PC-9 (cell line): ENCODE measurements at regions not wholly inside any gene's neighbourhood (a gene's known extent, or its start where the extent isn't known, plus 50 kb on each side); places are given as distances from the start of the nearest gene placed in this dataset.

ENCODE experiments used
- BruUV-seq: library from RNA; stranded (reverse); fragments of 400-500 nt; replicated peaks from 2 replicates; lab custom pipeline; 2021; lab: Mats Ljungman, UMichigan
- CTCF ChIA-PET: fragments of 300-600 bp; sonication (Branson Sonifier 250); formaldehyde crosslinking; loops from one replicate; lab custom pipeline; 2022; ENCODE audit warnings: antibody characterized with exemption; lab: Charles Lee
- POLR2A ChIA-PET: fragments of 300-600 bp; sonication (Branson Sonifier 250); formaldehyde crosslinking; loops from one replicate; lab custom pipeline; 2022; ENCODE audit warnings: antibody characterized with exemption; ENCODE audit not compliant: unreplicated experiment; lab: Charles Lee
- DNase-seq, 2 experiments: peaks; one replicate each; pipeline versions ENCODE4 v3.0.0 to v3.0.0-alpha.2; 2015 to 2022; ENCODE audit warnings: mixed read lengths in 1 of 2
- H2AFZ ChIP-seq: fragments of 200-600 bp; sonication (generic); 2 replicates; pipeline ENCODE4 v1.8.1; 2017; ENCODE audit warnings: antibody characterized with exemption
- H3F3A ChIP-seq: fragments of 200-600 bp; sonication (generic); 2 replicates; pipeline ENCODE4 v1.8.1; 2017; ENCODE audit warnings: antibody characterized with exemption, mild to moderate bottlenecking, low read depth; ENCODE audit not compliant: insufficient read depth
- H3K27ac ChIP-seq: fragments of 200-600 bp; sonication (generic); 2 replicates; pipeline ENCODE4 v1.6.1; 2016; ENCODE audit warnings: mixed run types
- H3K27me3 ChIP-seq: fragments of 200-600 bp; sonication (generic); 2 replicates; pipeline ENCODE4 v1.6.1; 2016; ENCODE audit warnings: low read depth, mixed run types; ENCODE audit not compliant: insufficient read depth
- H3K36me3 ChIP-seq: fragments of 200-600 bp; sonication (generic); 2 replicates; pipeline ENCODE4 v1.6.1; 2016; ENCODE audit warnings: low read depth, mixed run types
- H3K4me1 ChIP-seq: fragments of 200-600 bp; sonication (generic); replicated peaks from 2 replicates; pipeline ENCODE4 v1.6.1; 2016; ENCODE audit warnings: mixed run types; ENCODE audit not compliant: insufficient read depth
- H3K4me2 ChIP-seq: fragments of 200-600 bp; sonication (generic); 2 replicates; pipeline ENCODE4 v1.6.1; 2017; ENCODE audit warnings: mixed run types
- H3K4me3 ChIP-seq: fragments of 200-600 bp; sonication (generic); 2 replicates; pipeline ENCODE4 v1.6.1; 2016; ENCODE audit warnings: mixed run types
- H3K79me2 ChIP-seq: fragments of 200-600 bp; sonication (generic); 2 replicates; pipeline ENCODE4 v1.6.1; 2017; ENCODE audit warnings: low read depth, mixed run types
- H3K9me2 ChIP-seq: fragments of 200-600 bp; sonication (generic); 2 replicates; pipeline ENCODE4 v1.8.1; 2017; ENCODE audit warnings: mild to moderate bottlenecking; ENCODE audit not compliant: insufficient read depth
- H3K9me3 ChIP-seq: fragments of 200-600 bp; sonication (generic); 2 replicates; pipeline ENCODE4 v1.8.1; 2016; ENCODE audit warnings: low read depth; ENCODE audit not compliant: insufficient read depth
- H4K20me1 ChIP-seq: fragments of 200-600 bp; sonication (generic); 2 replicates; pipeline ENCODE4 v1.8.1; 2017; ENCODE audit not compliant: insufficient read depth
- CTCF ChIP-seq: fragments of 200-600 bp; sonication (generic); conservative IDR thresholded peaks from 2 replicates; pipeline ENCODE4 v1.6.1; 2017; ENCODE audit warnings: mixed run types, antibody characterized with exemption, mild to moderate bottlenecking, moderate library complexity
- EZH2 ChIP-seq: fragments of 200-600 bp; sonication (generic); IDR thresholded peaks from 2 replicates; pipeline ENCODE4 v1.8.0; 2017; ENCODE audit warnings: antibody characterized with exemption, low read depth
- intact Hi-C: fragments of 100-400 bp; cut with micrococcal nuclease; formaldehyde crosslinking; loops from one replicate; pipeline ENCODE4 v1.10.0; 2022; ENCODE audit not compliant: unreplicated experiment

- ChIA-PET POLR2A (no interaction called here), CTCF (no interaction called here)
- no peaks in the 10 kb centered on the region for H3K4me1 ChIP-seq
- H3K27ac ChIP-seq: no peak overlapping the region
- DNase-seq: no peak
- H4K20me1 ChIP-seq: no peaks in the 10 kb centered on the region
- no peaks in the 10 kb centered on the region for H3K9me2 ChIP-seq
- H2AFZ ChIP-seq: no peak overlapping the region
- no peaks in the 10 kb centered on the region for H3K9me3 ChIP-seq
- H3K27me3 ChIP-seq: no peaks in the 10 kb centered on the region
- no peak overlapping the region for H3K4me3 ChIP-seq
- TF ChIP-seq EZH2 (no peak), CTCF (no peak)
- no peak overlapping the region for H3K4me2 ChIP-seq
- BruUV-seq: no TSS peak
- intact Hi-C loops: no loop called here
- no peaks in the 10 kb centered on the region for H3F3A ChIP-seq
- H3K79me2 ChIP-seq: no peaks in the 10 kb centered on the region
- no peaks in the 10 kb centered on the region for H3K36me3 ChIP-seq
Measured at GRCh38 chr9:82148426-82148810, 159.8 kb downstream of the SPATA31D1 start.

DNA sequence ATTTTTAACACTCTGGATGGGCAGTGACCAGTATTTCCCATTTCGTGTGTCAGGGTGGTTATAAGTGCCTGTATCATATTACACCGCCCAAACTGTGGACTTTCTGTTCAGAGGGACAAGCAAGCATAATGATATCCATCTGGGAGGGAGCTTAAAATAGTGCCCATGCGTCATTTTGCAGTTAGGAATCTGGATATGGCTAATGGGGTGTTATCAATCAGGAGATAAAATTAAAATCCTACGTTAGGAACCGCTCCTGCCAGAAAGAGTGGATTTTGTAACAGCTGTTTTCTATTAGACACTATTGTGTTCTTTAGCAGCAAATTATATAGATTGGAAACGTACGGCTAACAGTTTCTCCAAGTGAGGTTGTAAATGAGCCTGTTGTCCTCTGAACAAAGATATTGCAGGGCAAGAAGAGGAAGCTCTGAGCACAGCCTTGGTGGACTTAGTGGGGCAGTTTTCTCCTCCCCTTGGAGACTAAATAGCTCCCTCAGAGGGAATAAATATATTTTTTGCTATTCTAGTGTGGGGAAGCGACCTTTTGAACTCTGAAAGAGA, 160.4 kb downstream of the SPATA31D1 start:
- ChIA-PET POLR2A (interaction anchor here (0.6 kb wide), 1 partner anchor 1004 kb away, joined by 4 read pairs; no protein-coding TSS in a partner anchor), CTCF (no interaction called here)
- intact Hi-C loops: no loop called here
- no peak for TF ChIP-seq EZH2
- TF ChIP-seq CTCF: no peak
- no peaks in the 10 kb centered on the region for H3K4me1 ChIP-seq
- DNase-seq: no peak
- H3F3A ChIP-seq: no peaks in the 10 kb centered on the region
- no peaks in the 10 kb centered on the region for H3K9me2 ChIP-seq
- H2AFZ ChIP-seq: no peak overlapping the region
- H3K79me2 ChIP-seq: no peaks in the 10 kb centered on the region
- no peak overlapping the region for H3K4me2 ChIP-seq
- no peak overlapping the region for H3K27ac ChIP-seq
- H3K4me3 ChIP-seq: no peak overlapping the region
- no peaks in the 10 kb centered on the region for H3K36me3 ChIP-seq
- no TSS peak for BruUV-seq
- no peaks in the 10 kb centered on the region for H3K9me3 ChIP-seq
- H3K27me3 ChIP-seq: no peaks in the 10 kb centered on the region
- H4K20me1 ChIP-seq: no peaks in the 10 kb centered on the region

GRCh38 chr9:82149501-82149946, 161.0 kb downstream of the SPATA31D1 start:
- TF ChIP-seq EZH2 (no peak), CTCF (no peak)
- Histone ChIP-seq H3K9me3 (no peaks in the 10 kb centered on the region), H3K4me3 (no peak overlapping the region), H3K9me2 (no peaks in the 10 kb centered on the region), H3K27me3 (no peaks in the 10 kb centered on the region), H3K4me1 (no peaks in the 10 kb centered on the region), H3K79me2 (no peaks in the 10 kb centered on the region), H3K27ac (no peak overlapping the region), H4K20me1 (no peaks in the 10 kb centered on the region), H3F3A (no peaks in the 10 kb centered on the region), H3K36me3 (no peaks in the 10 kb centered on the region), H2AFZ (no peak overlapping the region), H3K4me2 (no peak overlapping the region)
- POLR2A ChIA-PET: interaction anchor here (0.6 kb wide), 1 partner anchor 1003 kb away, joined by 4 read pairs; no protein-coding TSS in a partner anchor
- CTCF ChIA-PET: no interaction called here
- DNase-seq: no peak
- intact Hi-C loops: no loop called here
- no TSS peak for BruUV-seq
